G401 (cell line): ENCODE measurements at regions not wholly inside any gene's neighbourhood (a gene's known extent, or its start where the extent isn't known, plus 50 kb on each side); places are given as distances from the start of the nearest gene placed in this dataset.

Experiments used
- DNase-seq: peaks from one replicate; pipeline ENCODE4 v3.0.0-alpha.2; 2015; ENCODE audit warnings: low spot score
- in situ Hi-C: cut with HindIII; loops from 2 replicates; pipeline ENCODE4 v1.10.0; 2016; ENCODE audit warnings: low sequenced_read_pairs, mixed read lengths

- in situ Hi-C loops = no loop called here
- no peak for DNase-seq
These were observed 203.7 kb upstream of the CDH5 start for GRCh38 chr16:66162821-66163220.

DNA sequence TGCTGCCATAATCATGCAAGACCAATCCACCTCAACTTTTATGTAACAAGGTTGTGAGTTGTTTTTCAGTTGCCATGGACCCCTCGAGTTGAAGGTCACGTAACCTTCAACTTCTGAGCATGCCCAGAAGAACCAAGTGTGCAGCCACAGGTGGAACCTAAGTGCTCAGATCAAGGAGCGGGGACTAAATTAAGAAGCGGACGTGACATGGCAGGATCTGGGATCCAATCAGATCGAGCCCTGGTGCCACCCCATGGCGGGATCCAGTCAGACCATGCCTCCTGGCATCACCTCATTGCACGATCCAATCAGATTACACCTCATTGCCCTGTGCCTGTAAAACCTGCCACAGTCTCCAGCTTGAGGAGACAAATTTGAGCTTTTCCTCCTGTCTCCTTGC lies 204.5 kb upstream of the CDH5 start:
- in situ Hi-C loops = no loop called here
- no peak for DNase-seq

GRCh38 chr16:66161269-66161668 lies 205.2 kb upstream of the CDH5 start:
- in situ Hi-C loops = no loop called here
- no peak for DNase-seq

DNA sequence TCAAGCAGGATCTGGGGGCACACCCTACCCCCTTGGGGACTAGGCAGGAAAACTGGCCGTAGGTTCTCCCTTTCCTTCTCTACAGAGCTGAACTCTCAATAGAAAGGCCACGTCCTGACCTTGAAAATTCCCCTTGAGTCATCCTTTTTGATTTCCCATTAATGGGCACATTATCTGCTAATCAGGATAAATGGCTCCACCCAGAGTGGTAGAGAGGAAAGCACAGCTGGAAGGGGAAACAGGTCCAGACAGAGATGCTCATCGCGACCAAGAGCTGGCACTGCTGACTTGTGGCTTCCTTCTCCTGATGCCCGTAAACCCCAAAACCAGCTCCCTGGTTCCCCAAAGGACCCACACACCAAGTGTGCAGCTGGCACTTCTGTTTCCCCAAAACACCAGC lies 206.5 kb upstream of the CDH5 start:
- in situ Hi-C loops = no loop called here
- no peak for DNase-seq

- DNase-seq = no peak
- in situ Hi-C loops = no loop called here
These were observed 210.0 kb upstream of the CDH5 start for GRCh38 chr16:66156538-66156937.

DNA sequence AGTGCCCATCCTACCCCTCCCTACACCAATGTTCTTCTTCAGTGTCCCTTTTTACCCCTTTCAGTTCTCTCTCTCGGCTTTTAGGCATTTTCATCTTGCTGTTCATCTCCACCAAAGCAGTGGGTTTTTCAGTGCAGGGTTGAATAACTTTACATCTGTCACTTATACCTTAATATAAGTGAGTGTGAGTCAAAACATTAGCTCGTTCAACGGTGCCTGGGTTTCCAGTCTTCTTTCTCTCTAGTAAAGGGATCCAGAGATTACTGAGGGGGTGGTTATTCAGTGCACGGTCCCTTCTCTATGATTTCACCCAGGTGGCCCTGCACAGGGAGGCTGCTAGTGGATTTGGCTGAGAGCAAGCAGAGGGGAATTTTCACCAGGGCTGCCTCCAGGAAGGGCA lies 210.6 kb upstream of the CDH5 start:
- in situ Hi-C loops = no loop called here
- DNase-seq = no peak

DNA sequence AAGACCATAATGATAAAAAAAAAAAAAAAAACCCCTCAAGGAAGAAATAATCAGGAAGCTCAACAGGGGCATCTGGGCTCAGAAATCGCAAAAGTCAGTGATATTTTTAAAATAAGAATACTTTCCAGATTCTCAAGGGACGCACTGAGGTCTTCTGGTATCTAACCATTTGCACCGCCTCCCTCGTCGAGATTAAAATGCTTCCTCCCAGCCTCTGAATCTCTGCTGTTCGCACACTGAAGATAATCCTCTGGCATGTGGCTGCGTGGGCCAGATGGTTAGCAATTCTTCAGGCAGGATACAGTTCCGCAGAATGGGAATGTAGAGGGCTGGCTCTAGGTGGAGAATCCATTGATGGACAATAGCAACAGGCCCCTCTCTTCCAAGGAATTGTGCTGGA lies 211.7 kb upstream of the CDH5 start:
- in situ Hi-C loops = no loop called here
- DNase-seq = no peak

GRCh38 chr16:66152823-66153393 lies 213.6 kb upstream of the CDH5 start:
- in situ Hi-C loops = no loop called here

GRCh38 chr16:66152181-66152580 lies 214.3 kb upstream of the CDH5 start:
- in situ Hi-C loops = no loop called here
- DNase-seq = no peak

More at GRCh38 chr16:66152823-66153393, 213.6 kb upstream of the CDH5 start:
- DNase-seq = no peak

DNA sequence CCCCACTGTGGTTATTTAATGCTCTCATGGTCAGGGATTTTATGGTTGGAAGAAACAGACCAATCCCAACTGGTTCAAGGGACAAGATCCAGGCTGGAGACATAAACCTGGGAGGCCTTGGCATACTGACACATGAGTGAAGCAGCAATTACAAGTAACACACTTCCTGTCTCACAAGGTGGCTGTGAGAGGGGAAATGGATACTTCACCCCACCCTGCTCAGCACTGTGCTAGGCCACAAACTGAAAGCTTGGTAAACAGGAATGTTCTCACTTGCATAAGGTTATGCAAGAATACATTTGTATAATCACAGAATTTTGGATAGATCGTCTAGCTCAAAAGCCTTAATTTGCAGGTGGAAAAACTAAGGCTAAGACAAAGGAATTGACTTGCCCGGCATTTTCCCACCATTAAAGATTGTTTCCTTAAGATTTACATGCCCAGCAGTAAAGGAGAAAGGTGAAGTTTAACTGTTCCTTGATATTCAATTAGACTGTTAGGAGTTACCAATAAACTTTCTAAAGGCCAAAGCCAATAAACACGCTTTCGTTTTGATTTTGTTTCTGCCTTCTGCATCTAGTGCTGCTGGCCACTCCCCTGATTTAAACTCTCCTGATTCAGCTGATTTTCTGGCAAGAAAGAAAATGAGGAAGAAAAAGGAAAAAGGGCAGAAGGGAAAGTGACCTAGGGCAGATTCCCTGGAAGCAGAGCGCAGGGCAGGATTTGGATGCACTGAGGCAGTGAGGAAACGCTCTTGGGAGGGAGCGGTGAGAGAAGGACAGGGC lies 215.6 kb upstream of the CDH5 start:
- in situ Hi-C loops = no loop called here
- no peak for DNase-seq

GRCh38 chr16:66147291-66147690 lies 219.2 kb upstream of the CDH5 start:
- DNase-seq = no peak
- in situ Hi-C loops = no loop called here

- in situ Hi-C loops = no loop called here
These were observed 219.7 kb upstream of the CDH5 start for GRCh38 chr16:66146798-66147197.

GRCh38 chr16:66144641-66145040 lies 221.8 kb upstream of the CDH5 start:
- in situ Hi-C loops = no loop called here
- DNase-seq = no peak

More at GRCh38 chr16:66146798-66147197, 219.7 kb upstream of the CDH5 start:
- no peak for DNase-seq

DNA sequence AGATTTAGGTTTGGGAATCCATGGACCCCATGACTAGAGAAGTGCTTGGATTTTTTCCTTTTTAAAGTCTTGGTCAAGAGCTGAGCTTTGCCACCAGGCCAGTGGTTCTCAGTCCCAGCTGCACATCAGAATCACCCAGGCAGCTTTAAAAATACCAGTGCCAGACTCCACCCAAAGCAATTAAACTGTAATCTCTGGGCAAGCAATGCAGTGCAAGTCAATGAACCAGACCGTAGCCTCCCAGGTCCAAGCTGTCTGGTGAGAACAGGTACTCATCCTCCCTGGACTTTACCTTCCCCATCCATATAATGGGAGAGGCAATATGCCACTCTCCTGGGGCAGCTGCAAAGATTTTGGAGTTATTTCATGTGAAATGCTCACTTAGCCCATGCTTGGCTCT lies 223.1 kb upstream of the CDH5 start:
- in situ Hi-C loops = no loop called here
- DNase-seq = no peak

GRCh38 chr16:66141885-66142284 lies 224.6 kb upstream of the CDH5 start:
- in situ Hi-C loops = no loop called here
- no peak for DNase-seq

- in situ Hi-C loops = no loop called here
- DNase-seq = no peak
These were observed 228.6 kb upstream of the CDH5 start for GRCh38 chr16:66137853-66138252.

DNA sequence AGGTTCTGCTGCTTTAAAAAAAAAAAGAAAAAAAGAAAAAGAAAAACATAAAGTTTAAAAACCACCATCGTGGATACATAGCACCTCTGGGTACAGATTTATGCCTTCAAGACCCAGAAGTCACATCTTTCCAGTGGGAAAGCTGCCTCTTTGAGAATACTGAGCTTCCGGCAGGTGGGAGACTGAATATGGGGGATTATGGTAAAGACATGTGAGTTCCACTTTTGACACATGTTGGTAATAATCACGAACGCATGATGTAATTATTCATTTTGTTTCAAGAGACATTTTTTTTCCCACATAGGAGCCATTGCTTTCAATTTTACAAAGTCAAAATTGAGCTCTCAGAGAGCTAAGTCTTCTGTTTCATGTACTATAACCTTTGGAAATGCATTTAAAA lies 229.7 kb upstream of the CDH5 start:
- no peak for DNase-seq
- in situ Hi-C loops = no loop called here

GRCh38 chr16:66135838-66136237 lies 230.7 kb upstream of the CDH5 start:
- no peak for DNase-seq
- in situ Hi-C loops = no loop called here

DNA sequence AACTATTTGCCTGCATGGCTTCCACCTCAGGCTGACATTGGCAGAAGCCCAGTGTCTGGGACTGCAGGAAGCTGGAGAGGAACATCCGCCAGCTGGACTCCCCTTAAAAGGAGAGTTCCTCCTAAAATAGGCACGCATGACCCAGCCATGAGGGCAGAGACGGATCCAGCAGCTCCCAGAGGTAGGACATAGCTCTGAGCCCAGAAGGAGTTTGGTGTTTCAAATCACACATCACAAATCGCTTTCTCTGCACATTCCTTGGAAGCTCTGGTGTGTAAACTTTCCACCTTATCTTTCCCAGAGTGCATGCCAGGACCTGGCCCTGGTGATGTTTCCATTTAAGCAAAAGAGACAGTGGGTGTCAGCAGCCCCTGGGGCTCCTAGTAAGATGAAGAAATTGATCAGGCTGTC lies 231.1 kb upstream of the CDH5 start:
- in situ Hi-C loops = no loop called here
- DNase-seq = no peak

DNA sequence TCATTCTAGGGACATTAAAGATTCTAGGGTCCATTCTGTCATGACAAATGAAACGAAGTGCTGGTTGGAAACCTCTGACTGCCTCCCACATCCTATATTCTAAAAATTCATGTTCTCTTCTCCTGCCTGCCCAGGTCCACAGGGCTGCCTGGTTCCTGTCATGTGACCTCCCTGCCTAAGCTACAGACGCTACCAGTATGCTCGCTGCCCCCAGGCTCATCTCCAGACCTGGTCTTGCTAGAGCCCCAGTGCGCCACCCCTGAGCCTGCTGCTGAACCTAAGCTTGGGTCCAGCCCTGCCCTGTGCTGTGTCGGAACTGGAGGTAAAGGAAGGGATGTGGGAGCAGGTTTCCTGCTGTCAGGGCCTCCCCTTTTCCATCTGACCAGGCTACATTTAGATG lies 231.6 kb upstream of the CDH5 start:
- DNase-seq = no peak
- in situ Hi-C loops = no loop called here
